ENCODE measurements at regions not wholly inside any gene's neighbourhood (a gene's known extent, or its start where the extent isn't known, plus 50 kb on each side); places are given as distances from the start of the nearest gene placed in this dataset.

GRCh38 chr7:119452401-119452800 lies 820.6 kb upstream of the KCND2 start:
- DNase-seq (ENCODE audit: insufficient read length, low spot score) (no peak), FAIRE-seq (no peak)
- no peak for TF ChIP-seq TAF1 (IDR thresholded peaks at IDR 0.05; ENCODE audit: low read depth, low read length)
- no peak for TF ChIP-seq SPI1 (IDR thresholded peaks at IDR 0.05; ENCODE audit: low read depth, low read length)
- TF ChIP-seq POU2F2 (IDR thresholded peaks at IDR 0.05; ENCODE audit: low read depth, low read length), result no peak
- TF ChIP-seq PAX5 (IDR thresholded peaks at IDR 0.05; ENCODE audit: insufficient read depth, low read length, severe bottlenecking), result no peak
- no peak for TF ChIP-seq POLR2A (IDR thresholded peaks at IDR 0.05; ENCODE audit: low read depth, low read length)
- TF ChIP-seq POLR2AphosphoS5 (IDR thresholded peaks at IDR 0.05; ENCODE audit: low read depth, low read length), result no peak

- FAIRE-seq, result no peak
- TF ChIP-seq POLR2AphosphoS5 (IDR thresholded peaks at IDR 0.05; ENCODE audit: low read depth, low read length), result no peak
- TF ChIP-seq PAX5 (IDR thresholded peaks at IDR 0.05; ENCODE audit: insufficient read depth, low read length, severe bottlenecking), result no peak
- no peak for TF ChIP-seq SPI1 (IDR thresholded peaks at IDR 0.05; ENCODE audit: low read depth, low read length)
- no peak for TF ChIP-seq TAF1 (IDR thresholded peaks at IDR 0.05; ENCODE audit: low read depth, low read length)
- no peak for TF ChIP-seq POU2F2 (IDR thresholded peaks at IDR 0.05; ENCODE audit: low read depth, low read length)
- no peak for TF ChIP-seq POLR2A (IDR thresholded peaks at IDR 0.05; ENCODE audit: low read depth, low read length)
- no peak for DNase-seq (ENCODE audit: insufficient read length, low spot score)
These were observed 807.1 kb upstream of the KCND2 start for GRCh38 chr7:119465798-119466305.

- no peak for FAIRE-seq
- no peak for DNase-seq (ENCODE audit: insufficient read length, low spot score)
- TF ChIP-seq POLR2A (IDR thresholded peaks at IDR 0.05; ENCODE audit: low read depth, low read length) (no peak), POLR2AphosphoS5 (IDR thresholded peaks at IDR 0.05; ENCODE audit: low read depth, low read length) (no peak), TAF1 (IDR thresholded peaks at IDR 0.05; ENCODE audit: low read depth, low read length) (no peak), PAX5 (IDR thresholded peaks at IDR 0.05; ENCODE audit: insufficient read depth, low read length, severe bottlenecking) (no peak), SPI1 (IDR thresholded peaks at IDR 0.05; ENCODE audit: low read depth, low read length) (no peak)
These were observed 800.5 kb upstream of the KCND2 start for GRCh38 chr7:119472408-119473038.

GRCh38 chr7:119482209-119482608 lies 790.8 kb upstream of the KCND2 start:
- peak; percentile 5 for DNase-seq (ENCODE audit: insufficient read length, low spot score)
- peak; percentile 31 for FAIRE-seq
- TF ChIP-seq SPI1 (IDR thresholded peaks at IDR 0.05; ENCODE audit: low read depth, low read length) (no peak), POLR2A (IDR thresholded peaks at IDR 0.05; ENCODE audit: low read depth, low read length) (no peak), POU2F2 (IDR thresholded peaks at IDR 0.05; ENCODE audit: low read depth, low read length) (no peak), POLR2AphosphoS5 (IDR thresholded peaks at IDR 0.05; ENCODE audit: low read depth, low read length) (no peak), PAX5 (IDR thresholded peaks at IDR 0.05; ENCODE audit: insufficient read depth, low read length, severe bottlenecking) (no peak), TAF1 (IDR thresholded peaks at IDR 0.05; ENCODE audit: low read depth, low read length) (no peak)

GRCh38 chr7:119482671-119483070 lies 790.3 kb upstream of the KCND2 start:
- no peak for TF ChIP-seq SPI1 (IDR thresholded peaks at IDR 0.05; ENCODE audit: low read depth, low read length)
- no peak for TF ChIP-seq TAF1 (IDR thresholded peaks at IDR 0.05; ENCODE audit: low read depth, low read length)
- TF ChIP-seq POLR2A (IDR thresholded peaks at IDR 0.05; ENCODE audit: low read depth, low read length), result no peak
- no peak for TF ChIP-seq POU2F2 (IDR thresholded peaks at IDR 0.05; ENCODE audit: low read depth, low read length)
- no peak for TF ChIP-seq POLR2AphosphoS5 (IDR thresholded peaks at IDR 0.05; ENCODE audit: low read depth, low read length)
- TF ChIP-seq PAX5 (IDR thresholded peaks at IDR 0.05; ENCODE audit: insufficient read depth, low read length, severe bottlenecking), result no peak
- no peak for FAIRE-seq
- no peak for DNase-seq (ENCODE audit: insufficient read length, low spot score)

GRCh38 chr7:119483364-119483763 lies 789.6 kb upstream of the KCND2 start:
- TF ChIP-seq POU2F2 (IDR thresholded peaks at IDR 0.05; ENCODE audit: low read depth, low read length) (no peak), PAX5 (IDR thresholded peaks at IDR 0.05; ENCODE audit: insufficient read depth, low read length, severe bottlenecking) (no peak), POLR2AphosphoS5 (IDR thresholded peaks at IDR 0.05; ENCODE audit: low read depth, low read length) (no peak), POLR2A (IDR thresholded peaks at IDR 0.05; ENCODE audit: low read depth, low read length) (no peak), TAF1 (IDR thresholded peaks at IDR 0.05; ENCODE audit: low read depth, low read length) (no peak), SPI1 (IDR thresholded peaks at IDR 0.05; ENCODE audit: low read depth, low read length) (no peak)
- no peak for FAIRE-seq
- no peak for DNase-seq (ENCODE audit: insufficient read length, low spot score)

- FAIRE-seq (no peak), DNase-seq (ENCODE audit: insufficient read length, low spot score) (no peak)
- no peak for TF ChIP-seq TAF1 (IDR thresholded peaks at IDR 0.05; ENCODE audit: low read depth, low read length)
- TF ChIP-seq SPI1 (IDR thresholded peaks at IDR 0.05; ENCODE audit: low read depth, low read length), result no peak
These were observed 758.6 kb upstream of the KCND2 start for GRCh38 chr7:119514326-119514725.

GRCh38 chr7:119515214-119515613 lies 757.8 kb upstream of the KCND2 start:
- TF ChIP-seq PAX5 (IDR thresholded peaks at IDR 0.05; ENCODE audit: insufficient read depth, low read length, severe bottlenecking) (no peak), SPI1 (IDR thresholded peaks at IDR 0.05; ENCODE audit: low read depth, low read length) (no peak), POU2F2 (IDR thresholded peaks at IDR 0.05; ENCODE audit: low read depth, low read length) (no peak), TAF1 (IDR thresholded peaks at IDR 0.05; ENCODE audit: low read depth, low read length) (no peak), POLR2A (IDR thresholded peaks at IDR 0.05; ENCODE audit: low read depth, low read length) (no peak), POLR2AphosphoS5 (IDR thresholded peaks at IDR 0.05; ENCODE audit: low read depth, low read length) (no peak)
- FAIRE-seq (no peak), DNase-seq (ENCODE audit: insufficient read length, low spot score) (no peak)

- TF ChIP-seq PAX5 (IDR thresholded peaks at IDR 0.05; ENCODE audit: insufficient read depth, low read length, severe bottlenecking), result no peak
- DNase-seq (ENCODE audit: insufficient read length, low spot score), result no peak
- no peak for FAIRE-seq
These were observed 757.0 kb upstream of the KCND2 start for GRCh38 chr7:119515962-119516361.

- TF ChIP-seq POLR2AphosphoS5 (IDR thresholded peaks at IDR 0.05; ENCODE audit: low read depth, low read length) (no peak), SPI1 (IDR thresholded peaks at IDR 0.05; ENCODE audit: low read depth, low read length) (peak; percentile 52)
- FAIRE-seq, result no peak
- DNase-seq (ENCODE audit: insufficient read length, low spot score), result no peak
These were observed 750.7 kb upstream of the KCND2 start for GRCh38 chr7:119522263-119522662.
